Activated CD4-positive, alpha-beta T cell treated with anti-CD3 and anti-CD28 coated beads, Interleukin-2, Interleukin-4, amounts not matched to agents 100 ng/mL and 50 ng/mL, durations not matched to agents 16 hours and 8 hours (primary cell): ENCODE measurements at regions not wholly inside any gene's neighbourhood (a gene's known extent, or its start where the extent isn't known, plus 50 kb on each side); places are given as distances from the start of the nearest gene placed in this dataset.

Experiments used
- DNase-seq: peaks from one replicate; pipeline ENCODE4 v3.0.0-alpha.2; 2020; ENCODE audit warnings: low spot score

DNA sequence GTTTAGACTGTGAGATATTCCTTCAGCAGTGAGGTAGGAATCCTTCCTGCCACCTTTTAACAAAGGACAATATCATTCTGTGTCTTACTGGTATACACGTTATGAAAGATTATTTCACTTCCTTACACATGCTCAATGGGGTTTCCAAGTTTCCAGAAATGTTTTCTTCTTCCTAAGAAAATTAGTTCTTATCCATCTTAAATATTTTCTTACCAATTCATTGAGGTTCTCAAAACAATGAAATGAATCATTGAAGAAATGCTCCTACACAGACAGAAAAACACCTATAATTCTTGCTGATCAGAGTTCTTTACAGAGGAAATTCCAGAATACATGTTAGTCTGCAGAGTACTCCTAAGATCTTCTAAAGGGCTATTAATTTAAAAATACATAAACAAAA, 51.4 kb upstream of the SEC61G start:
- DNase-seq: no peak

DNA sequence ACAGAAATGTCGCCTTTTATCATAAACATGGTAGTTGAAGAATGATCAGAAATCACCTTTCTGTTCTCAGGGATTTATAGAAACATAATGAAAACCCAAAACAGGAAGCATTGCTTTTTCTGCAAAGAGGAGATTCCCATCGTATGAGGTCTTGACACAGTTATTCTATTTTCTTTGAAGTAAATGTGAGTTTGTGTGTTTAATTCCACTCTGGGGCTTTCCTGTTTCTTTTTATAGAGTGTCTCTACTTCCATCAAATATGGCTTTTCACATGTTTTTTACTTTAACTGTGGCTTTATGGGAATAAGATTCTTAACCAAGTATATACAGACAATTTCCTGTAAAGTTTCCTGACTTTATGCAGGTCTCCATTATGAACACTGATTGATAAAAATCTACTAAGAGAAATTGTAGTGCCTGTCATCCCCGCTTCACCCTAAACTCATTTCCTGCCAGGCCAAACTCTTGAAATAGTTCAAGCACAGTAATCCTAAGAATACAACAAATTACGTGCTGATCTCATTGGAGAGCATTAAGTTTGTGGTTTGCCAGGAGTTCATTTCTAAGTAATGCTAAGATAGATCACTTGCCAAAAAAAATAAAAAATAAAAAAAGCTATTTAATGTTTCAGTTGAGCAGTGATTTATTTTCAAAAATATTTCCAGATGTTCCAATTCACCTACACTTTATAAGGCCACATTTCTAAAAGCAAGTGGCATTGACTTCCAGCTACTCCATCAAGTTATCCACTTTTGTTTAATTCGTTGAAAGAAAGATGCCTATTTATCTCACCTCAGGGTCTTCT, 52.2 kb upstream of the SEC61G start:
- DNase-seq: peak; percentile 34

DNA sequence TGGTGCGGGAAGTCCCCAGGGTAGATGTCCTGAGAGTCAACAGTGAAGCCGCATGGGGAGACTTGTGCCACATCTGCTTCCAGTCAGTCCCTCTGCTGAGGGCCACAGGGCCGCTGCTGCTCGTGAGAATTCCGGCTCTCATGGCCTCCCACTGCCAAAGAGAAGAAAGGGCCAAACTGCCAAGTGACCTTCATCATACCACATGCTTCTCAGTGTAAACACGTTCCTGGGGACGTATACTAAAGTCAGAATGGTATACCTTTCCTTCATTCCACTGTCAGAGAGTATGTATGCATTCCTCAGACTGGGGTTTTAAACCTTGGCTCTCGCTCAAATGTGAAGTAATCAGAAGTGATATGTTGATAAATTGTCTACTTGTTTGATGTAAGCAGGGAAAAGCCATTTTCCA, 52.8 kb upstream of the SEC61G start:
- no peak for DNase-seq

DNA sequence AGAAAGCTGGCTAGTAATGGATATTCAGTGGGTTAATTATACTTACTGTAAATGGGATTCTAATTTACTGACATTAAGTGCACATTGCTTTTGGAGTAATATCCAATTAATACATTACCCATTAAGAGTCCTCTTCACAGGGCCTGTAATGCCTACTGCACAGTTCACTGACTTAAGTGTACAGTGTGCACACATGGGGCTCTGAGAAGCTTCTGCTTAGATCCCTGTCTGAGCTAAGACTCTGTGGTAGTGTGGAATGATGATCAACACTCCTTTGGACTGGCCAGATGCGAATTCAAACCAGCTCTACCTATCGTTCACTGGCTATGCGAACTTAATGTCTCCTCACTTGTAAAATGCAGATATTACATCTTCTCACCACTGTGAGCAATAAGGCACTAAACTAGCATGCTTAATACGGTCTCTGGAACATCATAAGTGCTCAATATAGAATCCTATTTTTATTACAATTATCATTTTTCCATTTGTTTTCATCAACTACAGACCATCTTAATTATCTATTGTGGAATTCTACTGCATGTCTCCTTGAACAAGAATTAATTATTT, 53.8 kb upstream of the SEC61G start:
- DNase-seq: no peak

DNA sequence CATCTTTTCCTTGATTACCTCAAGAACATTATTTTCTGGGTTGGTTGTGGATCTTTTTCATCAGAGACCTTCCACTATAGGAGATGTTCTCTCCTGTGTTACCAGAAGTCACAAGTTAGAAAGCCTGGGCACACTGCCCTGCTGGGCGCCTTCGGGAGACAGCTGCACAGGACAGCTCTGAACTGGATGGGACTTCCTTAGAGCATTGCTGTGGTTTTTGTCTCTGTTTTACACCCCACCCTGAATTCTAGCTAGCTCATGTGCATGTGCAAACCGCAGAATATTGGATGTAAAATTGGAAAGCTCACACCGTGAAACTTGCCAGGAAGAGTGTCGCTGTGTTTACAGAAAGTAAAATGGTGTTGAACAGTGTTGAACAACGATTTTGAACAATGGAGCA, 54.4 kb upstream of the SEC61G start:
- no peak for DNase-seq

DNA sequence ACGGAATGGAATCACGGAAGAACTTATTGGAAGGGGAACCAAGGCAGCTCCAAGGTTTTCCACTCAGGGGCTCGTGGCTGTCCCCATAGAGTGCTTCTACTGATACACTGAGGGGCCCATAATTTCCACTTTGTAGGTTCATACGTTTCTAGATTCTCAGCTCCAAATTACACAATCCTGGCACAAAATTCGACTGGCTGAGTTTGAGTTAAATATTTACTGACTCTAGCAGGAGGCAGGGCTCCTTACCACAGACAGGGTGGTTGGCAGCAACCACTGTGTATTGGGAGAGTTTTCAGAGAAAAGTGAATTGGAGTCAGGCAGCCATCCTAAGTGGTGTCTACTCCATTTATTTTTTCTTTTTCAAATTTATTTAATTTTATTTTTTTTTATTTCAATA, 55.4 kb upstream of the SEC61G start:
- no peak for DNase-seq

DNA sequence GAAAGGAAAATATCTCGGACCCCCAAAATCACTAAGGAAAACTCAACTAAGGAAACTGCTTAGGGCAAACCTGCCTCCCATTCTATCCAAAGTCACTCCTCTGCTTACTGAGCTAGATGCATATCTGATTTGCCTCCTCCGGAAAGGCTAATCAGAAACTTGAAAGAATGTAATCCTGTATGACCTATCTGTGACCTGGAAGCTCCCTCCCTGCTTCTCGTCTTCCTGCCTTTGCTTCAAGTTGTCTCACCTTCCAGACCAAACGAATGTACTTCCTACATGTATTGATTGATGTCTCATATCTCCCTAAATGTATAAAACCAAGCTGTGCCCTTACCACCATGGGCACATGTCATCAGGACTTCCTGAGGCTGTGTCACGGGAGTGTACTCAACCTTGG, 58.1 kb upstream of the SEC61G start:
- DNase-seq: no peak

DNA sequence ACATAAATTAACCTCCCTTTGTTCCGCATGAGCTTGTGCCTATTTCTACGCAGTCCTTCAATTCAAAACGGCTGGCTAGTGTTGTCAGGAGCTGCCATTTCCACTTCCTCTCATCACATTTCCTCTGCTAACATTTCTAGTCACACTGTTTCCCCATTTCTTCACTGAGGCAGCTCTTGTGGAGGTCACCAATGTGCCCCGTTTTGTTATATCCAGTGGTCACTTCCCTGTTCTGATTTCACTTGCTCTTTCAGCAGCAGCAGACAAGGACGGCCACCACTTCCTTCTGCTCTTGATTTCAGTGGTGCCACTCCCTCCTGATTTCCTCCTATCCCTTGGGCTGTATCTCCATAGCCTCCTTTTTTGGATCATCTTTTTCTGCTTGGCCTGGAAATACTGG, 64.8 kb upstream of the SEC61G start:
- DNase-seq: no peak

DNA sequence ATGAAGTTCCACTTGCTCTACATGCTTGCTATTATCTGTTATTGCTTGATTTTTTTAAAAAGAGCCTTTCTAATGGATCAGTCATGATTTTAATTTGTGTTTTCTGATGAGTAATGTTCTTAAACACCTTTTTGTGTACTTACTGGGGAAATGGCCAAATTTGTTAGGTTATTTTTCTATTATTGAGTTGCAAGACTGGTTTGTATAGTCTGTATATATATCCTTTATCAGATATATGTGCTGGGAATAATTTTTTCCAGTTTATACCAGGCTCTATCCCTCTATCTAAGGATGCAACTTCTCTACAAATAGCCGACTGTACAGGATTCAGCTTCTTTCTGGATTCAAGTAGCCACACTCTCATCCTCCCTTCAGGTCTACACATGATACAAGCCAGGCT, 65.6 kb upstream of the SEC61G start:
- no peak for DNase-seq

DNA sequence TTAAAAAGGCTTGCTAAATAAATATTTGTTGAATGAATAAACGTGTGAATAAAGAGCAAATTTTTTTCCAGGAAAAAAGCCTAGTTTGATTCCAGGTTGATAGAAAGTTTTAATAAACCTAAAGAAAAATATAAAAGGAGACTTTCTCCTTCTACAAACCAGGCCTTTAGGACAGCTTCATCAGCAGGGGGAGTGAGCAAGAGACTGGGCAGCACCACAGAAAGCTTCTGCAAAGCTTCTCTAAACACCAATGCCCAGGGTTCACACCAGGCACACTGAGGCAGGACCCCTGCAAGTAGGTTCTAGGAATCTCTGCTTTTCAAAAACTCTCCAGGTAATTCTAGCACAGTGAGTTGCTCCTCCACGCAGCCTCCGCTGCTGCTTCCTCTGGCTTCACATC, 66.4 kb upstream of the SEC61G start:
- no peak for DNase-seq

DNA sequence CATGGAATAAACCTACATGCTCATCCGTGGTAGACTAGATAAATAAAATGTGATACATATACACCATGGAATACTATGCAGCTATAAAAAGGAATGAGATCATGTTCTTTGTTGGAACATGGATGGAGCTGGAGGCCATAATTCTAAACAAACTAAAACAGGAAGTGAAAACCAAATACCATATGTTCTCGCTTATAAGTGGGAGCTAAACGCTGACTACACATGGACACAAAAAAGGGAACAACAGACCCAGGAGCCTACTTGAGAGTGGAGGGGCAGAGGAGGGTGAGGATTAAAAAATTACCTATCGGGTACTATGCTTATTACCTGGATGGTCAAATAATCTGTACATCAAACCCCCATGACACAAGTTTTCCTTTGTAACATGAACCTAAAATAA, 68.7 kb upstream of the SEC61G start:
- DNase-seq: no peak

DNA sequence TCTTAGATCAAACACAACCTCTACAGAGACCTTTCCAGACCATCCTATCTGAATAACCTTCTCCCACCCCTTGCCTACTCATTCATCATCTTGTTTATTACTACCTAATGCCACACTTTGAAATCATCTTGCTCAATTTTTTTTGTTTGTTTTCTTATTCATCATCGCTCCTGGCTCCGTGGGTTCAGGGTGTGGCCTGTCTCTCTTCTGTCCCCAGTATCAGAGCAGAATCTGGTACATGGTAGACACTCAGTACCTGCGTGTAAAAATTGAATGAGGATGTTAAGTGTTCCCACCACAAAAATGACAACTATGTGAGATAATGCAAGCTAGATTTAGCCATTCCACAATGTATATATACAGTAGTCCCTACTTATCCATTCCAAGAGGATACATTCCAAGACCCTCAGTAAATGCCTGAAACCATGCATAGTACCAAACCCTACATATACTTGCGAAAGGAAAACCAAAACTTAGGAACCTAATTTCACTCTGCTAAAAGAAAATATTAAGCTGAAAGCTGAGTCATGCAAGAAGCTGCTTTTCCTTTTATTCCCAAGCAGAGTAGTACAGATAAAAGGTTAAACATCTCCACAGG, 72.1 kb upstream of the SEC61G start:
- no peak for DNase-seq

DNA sequence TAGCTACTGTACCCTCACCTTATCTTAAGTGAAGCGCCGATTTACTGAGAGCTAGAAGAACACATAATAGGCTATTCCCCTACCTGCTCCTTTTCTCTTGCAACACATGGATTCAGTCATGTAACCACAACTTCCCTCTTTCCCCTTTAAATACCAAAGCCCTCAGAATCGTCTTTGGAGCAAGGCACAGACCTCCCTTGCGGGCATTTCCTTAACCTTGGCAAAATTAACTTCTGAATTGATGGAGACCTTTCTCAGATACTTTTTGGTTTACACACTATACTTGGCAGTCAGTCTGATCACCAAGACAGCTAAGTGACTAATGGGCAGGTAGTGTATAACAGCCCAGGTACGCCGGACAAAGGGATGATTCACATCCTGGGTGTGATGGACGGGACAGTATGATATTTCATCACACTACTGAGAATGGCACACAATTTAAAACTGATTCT, 72.7 kb upstream of the SEC61G start:
- DNase-seq: no peak

DNA sequence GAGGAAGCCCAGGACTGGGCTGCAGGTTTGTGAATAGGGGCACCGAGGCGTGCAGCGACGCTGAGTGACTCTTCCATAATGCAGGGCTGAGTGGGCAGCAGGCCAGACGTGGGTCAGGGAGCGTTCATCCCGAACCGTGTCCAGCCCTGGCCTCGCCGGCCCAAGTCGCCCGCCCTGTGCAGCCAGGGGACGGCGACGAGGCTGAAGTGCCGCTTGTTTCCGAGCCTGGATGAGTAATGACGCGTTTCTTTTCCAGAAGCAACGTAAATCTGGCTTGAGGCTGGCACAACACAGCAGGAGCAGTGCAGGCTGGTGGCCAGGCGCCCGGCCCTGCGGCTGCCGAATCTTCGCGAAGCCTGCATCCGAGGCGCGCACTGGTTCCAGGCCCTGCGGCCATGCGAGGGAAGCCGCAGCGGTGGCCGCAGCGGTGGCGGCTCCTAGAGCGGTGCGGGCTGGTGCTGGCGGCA, 74.0 kb upstream of the SEC61G start:
- no peak for DNase-seq

DNA sequence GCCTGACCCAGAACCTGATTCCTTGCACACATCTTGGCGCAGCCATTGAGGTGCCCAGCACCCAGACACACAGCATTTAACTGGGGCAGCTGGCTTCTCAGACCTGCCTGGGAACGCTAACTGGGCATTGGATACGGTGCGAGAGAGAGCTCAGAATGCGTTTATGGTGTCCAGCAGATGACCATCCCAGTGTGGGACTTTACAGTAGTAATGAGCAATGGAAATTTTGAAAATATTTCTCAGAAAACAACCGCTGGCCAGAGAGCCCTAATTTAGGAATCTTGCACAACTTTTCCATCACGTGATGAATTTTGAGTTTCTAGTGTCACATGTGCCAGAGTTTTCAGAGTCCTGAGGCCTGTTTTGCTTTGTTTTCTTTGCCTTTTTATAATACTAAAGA, 78.2 kb upstream of the SEC61G start:
- no peak for DNase-seq

DNA sequence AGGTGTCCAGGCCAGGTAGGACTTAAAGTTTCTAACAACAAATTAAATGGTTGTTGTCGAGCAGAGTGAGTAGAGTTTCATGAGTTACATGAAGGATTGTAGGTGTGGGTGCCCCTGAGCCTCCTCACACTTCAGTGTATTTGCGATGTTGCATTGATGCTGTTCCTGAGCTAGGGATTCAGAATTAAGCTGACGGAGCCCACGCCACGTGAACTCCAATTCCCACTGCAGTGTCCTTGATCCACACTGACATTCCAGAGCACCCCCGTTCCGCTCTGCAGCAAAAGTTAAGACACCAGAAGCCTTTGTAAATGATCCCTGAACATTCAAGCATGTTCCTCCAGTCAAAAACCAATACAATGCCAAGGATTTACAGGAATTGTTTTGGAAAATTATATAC, 78.8 kb upstream of the SEC61G start:
- DNase-seq: no peak

DNA sequence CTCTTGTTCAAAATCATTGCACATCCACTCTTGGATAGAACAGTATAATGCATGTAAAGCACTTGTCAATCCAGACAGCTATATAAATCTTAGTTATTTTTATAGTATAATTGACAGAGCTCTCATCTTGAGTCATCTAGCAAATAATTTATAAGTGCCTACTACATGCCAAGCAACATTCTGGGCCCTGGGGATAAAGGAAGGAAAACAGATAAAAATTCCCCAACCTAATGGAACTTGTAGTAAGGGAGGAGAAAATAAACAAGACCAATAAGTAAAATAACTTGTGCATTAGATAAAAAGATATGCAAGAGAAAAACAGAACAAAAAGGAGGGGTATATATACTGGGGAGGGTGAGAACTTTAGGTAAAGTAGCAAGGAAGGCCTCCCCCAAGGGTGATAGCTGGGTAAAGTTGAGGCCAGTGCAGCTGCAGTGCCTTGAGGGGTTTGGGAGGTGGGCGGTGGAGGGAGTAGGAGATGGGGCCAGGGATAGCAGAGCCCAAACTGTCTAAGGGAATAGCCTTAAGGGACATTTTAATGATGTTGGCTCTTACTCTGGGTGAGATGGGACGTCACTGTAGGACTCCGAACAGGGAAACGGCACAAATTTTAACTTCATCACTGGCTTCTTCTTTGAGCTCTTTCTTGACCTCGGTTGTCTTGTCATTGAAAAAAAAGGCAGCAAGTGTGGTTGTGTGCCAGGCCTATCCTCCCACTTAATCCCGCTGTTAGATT, 79.3 kb upstream of the SEC61G start:
- no peak for DNase-seq

DNA sequence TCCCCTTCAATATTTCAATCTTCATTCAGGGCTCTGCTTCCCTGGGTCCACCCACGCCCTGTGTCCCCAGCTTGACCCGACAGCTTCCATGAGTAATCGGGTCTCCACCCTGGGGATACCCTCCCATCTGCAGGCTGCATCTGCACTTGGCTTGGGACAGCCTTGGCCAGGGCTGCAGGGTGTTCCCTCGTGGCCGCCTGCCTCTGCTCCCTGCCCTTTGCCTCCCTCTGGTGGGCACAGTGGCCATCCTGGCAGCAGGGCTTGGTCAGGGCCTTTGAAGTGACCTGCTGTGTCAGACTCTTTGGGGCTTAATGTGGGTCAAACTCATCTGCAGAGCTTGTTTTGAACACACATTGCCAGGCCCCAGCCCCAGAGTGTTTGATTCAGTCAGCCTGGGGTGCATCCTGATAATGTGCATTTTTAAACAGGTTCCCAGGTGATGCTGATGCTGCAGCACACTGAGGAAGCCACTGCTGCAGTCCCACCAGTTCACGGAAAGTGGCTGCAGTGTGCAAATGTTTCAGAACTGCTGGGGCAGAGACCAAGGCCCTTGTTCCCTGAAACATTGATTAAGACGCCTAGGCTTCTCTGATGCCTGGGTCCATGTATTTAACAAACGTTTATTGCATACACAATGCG, 80.7 kb upstream of the SEC61G start:
- DNase-seq: peak; percentile 2

DNA sequence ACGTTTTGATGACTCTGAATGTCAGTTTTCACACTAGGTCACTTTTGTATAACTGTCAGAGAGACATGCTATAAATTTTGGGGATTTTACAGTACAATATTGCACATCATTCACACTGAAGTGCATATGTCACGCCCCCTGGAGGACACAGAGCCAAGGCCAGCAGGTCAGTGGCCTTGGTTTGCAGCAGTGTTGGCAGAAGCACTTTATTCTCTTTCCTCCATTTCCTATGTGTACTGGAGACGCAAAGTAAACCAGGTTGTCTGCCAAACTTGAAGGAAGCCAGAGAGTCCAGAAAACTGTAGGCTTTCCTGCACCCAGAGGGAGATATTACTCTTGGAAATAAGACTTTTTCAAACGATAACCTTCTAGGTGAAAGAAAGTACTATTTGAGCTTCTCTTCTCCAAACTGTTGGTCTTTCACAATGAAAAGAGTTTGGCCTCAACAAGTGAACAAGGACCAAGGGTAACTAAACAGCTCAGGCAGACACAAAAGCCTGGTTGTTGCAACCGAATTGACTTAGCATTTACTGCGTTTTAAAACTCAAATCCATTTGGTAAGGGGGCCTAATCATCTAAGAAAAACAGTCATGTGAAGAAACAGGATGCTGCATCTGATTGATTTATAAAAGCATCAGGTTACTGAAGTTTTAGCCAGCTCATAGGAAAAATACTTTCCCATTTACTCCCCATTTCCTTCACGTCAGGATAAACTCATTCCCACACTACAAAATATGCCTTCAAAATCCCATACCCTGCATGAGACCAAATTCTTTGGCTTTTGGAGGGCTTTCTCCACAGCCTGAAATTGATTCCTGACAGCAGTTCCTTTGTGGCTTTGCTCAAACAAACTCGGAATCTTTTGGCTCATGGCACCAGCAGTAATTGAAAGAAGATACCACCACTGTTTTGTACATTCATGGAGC, 83.0 kb upstream of the SEC61G start:
- peak; percentile 8 for DNase-seq

DNA sequence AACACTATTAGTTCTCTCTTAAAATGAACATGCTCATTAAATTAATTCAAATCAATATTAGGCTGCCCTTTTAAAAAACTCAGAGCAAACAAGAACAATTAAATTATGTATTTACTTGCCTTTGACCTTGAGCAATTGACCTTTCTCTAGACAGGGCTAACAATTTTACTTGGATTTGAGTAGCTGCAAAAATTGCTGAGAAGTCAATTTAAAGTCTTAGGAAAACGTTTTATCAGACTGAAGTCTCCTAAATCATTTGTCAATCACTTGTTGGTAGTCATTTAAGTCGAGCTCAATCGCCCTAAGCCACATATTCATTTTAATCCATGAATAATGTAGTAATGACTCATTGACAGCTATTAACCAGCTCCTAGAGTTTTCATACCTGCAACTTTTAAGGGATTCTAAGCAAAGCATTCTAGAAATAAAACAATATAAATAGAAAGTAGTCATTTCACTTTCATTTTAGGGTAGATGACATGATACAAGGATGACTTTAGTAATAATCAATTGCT, 84.9 kb upstream of the SEC61G start:
- DNase-seq: no peak

DNA sequence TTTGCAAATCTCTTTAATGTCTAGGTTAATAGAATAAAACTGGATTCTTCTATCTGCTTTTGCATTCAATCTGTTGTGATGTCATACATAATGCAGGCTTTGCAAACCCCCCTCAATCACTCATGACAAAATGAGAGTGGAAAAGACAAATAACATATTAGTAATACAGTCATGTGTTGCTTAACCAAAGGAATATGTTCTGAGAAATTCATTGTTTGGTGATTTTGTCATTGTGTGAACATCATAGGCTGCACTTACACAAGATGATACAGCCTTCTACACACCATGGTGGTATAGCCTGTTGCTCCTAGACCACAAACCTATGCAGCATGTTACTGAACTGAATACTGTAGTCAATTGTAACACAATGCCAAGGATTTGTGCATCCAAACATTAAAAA, 87.3 kb upstream of the SEC61G start:
- DNase-seq: no peak
